ENCODE measurements at regions not wholly inside any gene's neighbourhood (a gene's known extent, or its start where the extent isn't known, plus 50 kb on each side); places are given as distances from the start of the nearest gene placed in this dataset.

DNA sequence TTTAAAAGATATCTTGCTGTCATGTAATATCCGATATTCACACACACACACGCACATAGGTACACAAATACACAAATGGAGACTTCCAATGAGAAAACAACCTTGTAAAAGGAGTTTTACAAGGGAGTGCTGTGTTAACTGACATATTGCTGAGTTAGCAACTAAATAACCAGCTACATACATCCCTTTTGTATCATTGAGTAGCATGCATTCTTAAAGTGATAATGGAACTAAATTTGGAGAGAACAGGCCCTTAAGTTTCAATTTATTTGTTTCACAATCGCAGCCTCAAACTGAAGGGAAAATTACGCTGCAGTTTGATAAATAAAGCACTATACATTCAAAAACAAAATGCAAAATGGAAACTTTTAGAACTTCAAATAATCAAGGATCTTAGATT lies 1046.0 kb upstream of the NR2F2 start:
- H3K4me3 ChIP-seq (ENCODE audit: low read depth, low read length) = no peak overlapping the region
- no peak overlapping the region for H3K23ac ChIP-seq (ENCODE audit: low read length)
- H3K27me3 ChIP-seq (ENCODE audit: insufficient read depth, low read length) = no peaks in the 10 kb centered on the region
- no peak overlapping the region for H3K9ac ChIP-seq (ENCODE audit: low read length)
- no peak overlapping the region for H2AK5ac ChIP-seq (ENCODE audit: low read length)
- peaks cover 3 to 6% of the 10 kb centered on the region in 2 experiments for H3K4me1 ChIP-seq (ENCODE audit: control insufficient read depth in 1 of 2, insufficient read depth in 2 of 2, low read length in 2 of 2)
- H3K9me3 ChIP-seq (ENCODE audit: insufficient read depth, low read depth, low read length) = no peaks in the 10 kb centered on the region
- H2BK120ac ChIP-seq (ENCODE audit: insufficient read depth, low read length, poor library complexity) = no peak overlapping the region
- H3K79me2 ChIP-seq (ENCODE audit: control insufficient read depth, insufficient read depth, low read length, poor library complexity) = no peaks in the 10 kb centered on the region
- H2AFZ ChIP-seq (ENCODE audit: insufficient read depth, low read length, poor library complexity) = no peak overlapping the region
- no peak overlapping the region for H4K12ac ChIP-seq (ENCODE audit: low read depth, low read length)
- no peak overlapping the region for H3K27ac ChIP-seq (ENCODE audit: low read depth, low read length)
- no peak overlapping the region for H3K18ac ChIP-seq (ENCODE audit: low read length)
- no CpG with 5 or more reads among the region's 4 CpGs for WGBS (ENCODE audit: extremely low coverage, insufficient coverage, insufficient read length)
- no peaks in the 10 kb centered on the region for H3K79me1 ChIP-seq (ENCODE audit: low read length)
- no peaks in the 10 kb centered on the region for H3K36me3 ChIP-seq (ENCODE audit: control insufficient read depth in 1 of 2, insufficient read depth in 2 of 2, low read length in 2 of 2)
- no peak overlapping the region for H2BK12ac ChIP-seq (ENCODE audit: low read length)
- no peak overlapping the region for H2BK5ac ChIP-seq (ENCODE audit: low read depth, low read length, poor library complexity)
- H4K91ac ChIP-seq (ENCODE audit: low read depth, low read length) = no peak overlapping the region
- H3K14ac ChIP-seq (ENCODE audit: low read length) = no peak overlapping the region
- H3K4ac ChIP-seq (ENCODE audit: low read depth, low read length) = no peak overlapping the region
- DNase-seq = no peak
- no peak overlapping the region for H3K4me2 ChIP-seq (ENCODE audit: low read length)
- H4K8ac ChIP-seq (ENCODE audit: low read depth, low read length) = no peak overlapping the region

- Histone ChIP-seq H2AFZ (ENCODE audit: insufficient read depth, low read length, poor library complexity) (no peak overlapping the region), H3K14ac (ENCODE audit: low read length) (no peak overlapping the region), H3K79me1 (ENCODE audit: low read length) (no peaks in the 10 kb centered on the region), H4K91ac (ENCODE audit: low read depth, low read length) (no peak overlapping the region), H3K9ac (ENCODE audit: low read length) (no peak overlapping the region), H2BK5ac (ENCODE audit: low read depth, low read length, poor library complexity) (no peak overlapping the region), H3K27ac (ENCODE audit: low read depth, low read length) (no peak overlapping the region), H3K4ac (ENCODE audit: low read depth, low read length) (no peak overlapping the region), H3K23ac (ENCODE audit: low read length) (no peak overlapping the region), H3K4me3 (ENCODE audit: low read depth, low read length) (no peak overlapping the region), H3K9me3 (ENCODE audit: insufficient read depth, low read depth, low read length) (no peaks in the 10 kb centered on the region), H3K36me3 (ENCODE audit: control insufficient read depth in 1 of 2, insufficient read depth in 2 of 2, low read length in 2 of 2) (no peaks in the 10 kb centered on the region), H4K8ac (ENCODE audit: low read depth, low read length) (no peak overlapping the region), H2AK5ac (ENCODE audit: low read length) (no peak overlapping the region), H3K18ac (ENCODE audit: low read length) (no peak overlapping the region), H3K4me2 (ENCODE audit: low read length) (no peak overlapping the region), H3K27me3 (ENCODE audit: insufficient read depth, low read length) (no peaks in the 10 kb centered on the region), H2BK12ac (ENCODE audit: low read length) (no peak overlapping the region), H4K12ac (ENCODE audit: low read depth, low read length) (no peak overlapping the region), H2BK120ac (ENCODE audit: insufficient read depth, low read length, poor library complexity) (no peak overlapping the region), H3K79me2 (ENCODE audit: control insufficient read depth, insufficient read depth, low read length, poor library complexity) (no peaks in the 10 kb centered on the region), H3K4me1 (ENCODE audit: control insufficient read depth in 1 of 2, insufficient read depth in 2 of 2, low read length in 2 of 2) (peaks cover 3 to 6% of the 10 kb centered on the region in 2 experiments)
- no peak for DNase-seq
- WGBS (ENCODE audit: extremely low coverage, insufficient coverage, insufficient read length) = no CpG with 5 or more reads among the region's 3 CpGs
Measured at GRCh38 chr15:95284933-95285421, 1045.5 kb upstream of the NR2F2 start.

DNA sequence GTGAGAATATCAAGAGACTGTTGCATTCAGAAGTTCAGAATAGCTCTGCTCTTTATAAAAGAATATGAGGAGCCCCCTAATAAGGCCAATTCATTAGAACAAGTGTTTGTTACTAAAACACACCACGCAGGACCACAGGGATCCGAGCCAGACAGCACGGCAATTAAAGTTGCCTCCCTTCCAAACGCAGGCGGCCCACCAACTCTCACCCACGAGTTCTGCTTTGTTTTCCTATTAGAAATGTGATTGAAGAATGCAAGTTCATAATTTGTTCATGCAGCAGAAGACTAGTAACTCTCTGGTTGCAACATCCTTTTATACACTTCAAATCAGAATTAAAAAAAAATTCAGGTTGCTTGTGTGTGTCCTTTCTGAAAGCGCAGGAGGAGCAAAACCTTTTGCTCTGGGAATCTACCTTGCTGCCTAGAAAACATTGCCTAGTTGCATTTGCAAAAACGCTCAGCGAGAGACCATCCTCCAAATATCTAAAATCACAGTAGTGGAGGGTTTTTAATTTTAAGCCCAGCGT lies 1044.1 kb upstream of the NR2F2 start:
- no peak for DNase-seq
- no peaks in the 10 kb centered on the region for H3K36me3 ChIP-seq (ENCODE audit: control insufficient read depth in 1 of 2, insufficient read depth in 2 of 2, low read length in 2 of 2)

GRCh38 chr15:95287720-95288103 lies 1042.8 kb upstream of the NR2F2 start:
- no CpG with 5 or more reads among the region's 9 CpGs for WGBS (ENCODE audit: extremely low coverage, insufficient coverage, insufficient read length)

More for the DNA sequence above, 1044.1 kb upstream of the NR2F2 start:
- Histone ChIP-seq H3K27ac (ENCODE audit: low read depth, low read length) (no peak overlapping the region), H3K9ac (ENCODE audit: low read length) (no peak overlapping the region), H2AFZ (ENCODE audit: insufficient read depth, low read length, poor library complexity) (no peak overlapping the region), H4K91ac (ENCODE audit: low read depth, low read length) (no peak overlapping the region), H3K4ac (ENCODE audit: low read depth, low read length) (no peak overlapping the region), H3K23ac (ENCODE audit: low read length) (no peak overlapping the region), H2BK5ac (ENCODE audit: low read depth, low read length, poor library complexity) (no peak overlapping the region), H3K9me3 (ENCODE audit: insufficient read depth, low read depth, low read length) (no peaks in the 10 kb centered on the region), H3K18ac (ENCODE audit: low read length) (no peak overlapping the region), H4K8ac (ENCODE audit: low read depth, low read length) (no peak overlapping the region), H3K27me3 (ENCODE audit: insufficient read depth, low read length) (no peaks in the 10 kb centered on the region), H2BK12ac (ENCODE audit: low read length) (no peak overlapping the region), H2BK120ac (ENCODE audit: insufficient read depth, low read length, poor library complexity) (no peak overlapping the region), H3K4me2 (ENCODE audit: low read length) (no peak overlapping the region), H4K12ac (ENCODE audit: low read depth, low read length) (no peak overlapping the region), H3K14ac (ENCODE audit: low read length) (no peak overlapping the region), H3K4me3 (ENCODE audit: low read depth, low read length) (no peak overlapping the region), H3K79me1 (ENCODE audit: low read length) (no peaks in the 10 kb centered on the region), H3K79me2 (ENCODE audit: control insufficient read depth, insufficient read depth, low read length, poor library complexity) (no peaks in the 10 kb centered on the region), H2AK5ac (ENCODE audit: low read length) (no peak overlapping the region), H3K4me1 (ENCODE audit: control insufficient read depth in 1 of 2, insufficient read depth in 2 of 2, low read length in 2 of 2) (peaks cover 3 to 6% of the 10 kb centered on the region in 2 experiments)
- WGBS (ENCODE audit: extremely low coverage, insufficient coverage, insufficient read length) = no CpG with 5 or more reads among the region's 10 CpGs

More at GRCh38 chr15:95287720-95288103, 1042.8 kb upstream of the NR2F2 start:
- H3K79me1 ChIP-seq (ENCODE audit: low read length) = no peaks in the 10 kb centered on the region
- H3K4me2 ChIP-seq (ENCODE audit: low read length) = no peak overlapping the region
- H2BK12ac ChIP-seq (ENCODE audit: low read length) = no peak overlapping the region
- H3K18ac ChIP-seq (ENCODE audit: low read length) = no peak overlapping the region
- no peak overlapping the region for H2BK5ac ChIP-seq (ENCODE audit: low read depth, low read length, poor library complexity)
- no peak overlapping the region for H4K12ac ChIP-seq (ENCODE audit: low read depth, low read length)
- H2AK5ac ChIP-seq (ENCODE audit: low read length) = no peak overlapping the region
- no peak for DNase-seq
- H2AFZ ChIP-seq (ENCODE audit: insufficient read depth, low read length, poor library complexity) = no peak overlapping the region
- H3K27ac ChIP-seq (ENCODE audit: low read depth, low read length) = no peak overlapping the region
- H3K4me1 ChIP-seq (ENCODE audit: control insufficient read depth in 1 of 2, insufficient read depth in 2 of 2, low read length in 2 of 2) = peaks cover 3 to 6% of the 10 kb centered on the region in 2 experiments
- peak overlapping the region; percentile 35 for H4K91ac ChIP-seq (ENCODE audit: low read depth, low read length)
- no peaks in the 10 kb centered on the region for H3K9me3 ChIP-seq (ENCODE audit: insufficient read depth, low read depth, low read length)
- no peak overlapping the region for H3K23ac ChIP-seq (ENCODE audit: low read length)
- H3K4ac ChIP-seq (ENCODE audit: low read depth, low read length) = no peak overlapping the region
- no peak overlapping the region for H3K14ac ChIP-seq (ENCODE audit: low read length)
- no peak overlapping the region for H3K4me3 ChIP-seq (ENCODE audit: low read depth, low read length)
- H3K27me3 ChIP-seq (ENCODE audit: insufficient read depth, low read length) = no peaks in the 10 kb centered on the region
- no peaks in the 10 kb centered on the region for H3K36me3 ChIP-seq (ENCODE audit: control insufficient read depth in 1 of 2, insufficient read depth in 2 of 2, low read length in 2 of 2)
- H4K8ac ChIP-seq (ENCODE audit: low read depth, low read length) = peak overlapping the region; percentile 22
- H3K79me2 ChIP-seq (ENCODE audit: control insufficient read depth, insufficient read depth, low read length, poor library complexity) = no peaks in the 10 kb centered on the region
- H2BK120ac ChIP-seq (ENCODE audit: insufficient read depth, low read length, poor library complexity) = peak overlapping the region; percentile 5
- H3K9ac ChIP-seq (ENCODE audit: low read length) = no peak overlapping the region

All from trophoblast cell (in vitro differentiated cells and primary cell).